ENCODE measurements at regions not wholly inside any gene's neighbourhood (a gene's known extent, or its start where the extent isn't known, plus 50 kb on each side); places are given as distances from the start of the nearest gene placed in this dataset.

DNA sequence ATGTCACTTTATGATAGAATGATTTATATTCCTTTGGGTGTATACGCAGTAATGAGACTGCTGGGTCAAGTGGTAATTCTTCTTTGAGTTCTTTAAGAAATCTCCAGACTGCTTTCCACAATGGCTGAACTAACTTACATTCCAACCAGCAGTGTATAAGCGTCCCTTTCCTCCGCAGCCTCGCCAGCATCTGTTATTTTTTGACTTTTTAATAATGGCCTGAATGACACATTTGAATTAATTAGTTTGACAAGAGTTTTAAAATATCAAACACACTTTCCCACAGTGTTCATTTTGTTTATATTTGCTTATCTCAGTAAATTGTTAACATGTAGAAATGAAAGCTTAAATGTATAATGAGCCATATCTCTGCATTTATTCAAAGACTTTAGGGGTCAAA lies 116.8 kb downstream of the TES start:
- no peak for TF ChIP-seq Cebpa-rat (IDR thresholded peaks at IDR 0.05)
- Histone ChIP-seq H3K9me3 (no peaks in the 10 kb centered on the region), H3K4me2 (no peak overlapping the region), H3K4me1 (no peaks in the 10 kb centered on the region), H3K4me3 (no peak overlapping the region), H3K36me3 (no peaks in the 10 kb centered on the region), H3K27me3 (no peaks in the 10 kb centered on the region), H3K27ac (no peak overlapping the region), H3K9ac (no peak overlapping the region), H4K20me1 (no peaks in the 10 kb centered on the region)

DNA sequence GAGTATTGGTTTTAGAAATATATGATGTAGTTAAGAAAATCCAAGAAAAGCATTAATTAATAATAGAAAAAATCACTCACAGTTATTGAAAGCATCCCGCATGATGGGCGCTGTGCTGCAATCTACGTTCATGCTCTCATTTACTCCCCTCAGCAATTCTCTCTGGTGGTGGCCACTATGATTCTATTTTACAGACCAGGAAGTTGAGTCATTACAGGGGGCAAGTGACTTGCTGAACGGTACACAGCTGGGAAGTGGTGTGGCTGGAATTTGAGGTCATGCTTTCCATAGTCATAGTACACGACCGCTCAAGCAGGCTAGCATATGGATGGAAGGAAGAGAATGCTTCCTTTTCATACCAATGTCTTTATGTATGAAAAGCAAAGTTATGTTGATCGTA lies 117.4 kb downstream of the TES start:
- no peaks in the 10 kb centered on the region for H3K9me3 ChIP-seq
- no peak overlapping the region for H3K4me2 ChIP-seq
- no peaks in the 10 kb centered on the region for H3K4me1 ChIP-seq
- no peak overlapping the region for H3K27ac ChIP-seq
- H3K27me3 ChIP-seq: no peaks in the 10 kb centered on the region
- no peak overlapping the region for H3K4me3 ChIP-seq
- no peak overlapping the region for H3K9ac ChIP-seq
- no peak for TF ChIP-seq Cebpa-rat (IDR thresholded peaks at IDR 0.05)
- no peaks in the 10 kb centered on the region for H3K36me3 ChIP-seq
- no peaks in the 10 kb centered on the region for H4K20me1 ChIP-seq

DNA sequence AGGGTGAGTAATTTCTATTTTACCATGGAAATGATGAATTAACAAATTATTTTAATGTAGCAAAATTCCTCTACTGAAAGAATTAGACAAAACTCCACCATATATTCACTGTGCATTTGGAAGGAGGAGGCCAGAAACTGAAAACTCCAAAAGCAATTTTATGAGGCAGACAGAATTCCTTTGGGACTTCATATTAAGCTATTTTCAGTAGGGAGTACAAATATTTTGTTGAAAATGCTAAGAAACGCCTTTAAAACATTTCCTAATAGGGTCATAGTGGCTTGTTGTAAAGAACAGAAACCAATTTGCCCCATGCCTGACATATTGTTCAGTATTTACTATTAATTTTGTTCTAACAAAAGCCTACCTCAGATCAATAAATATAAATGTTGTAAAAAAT lies 117.8 kb downstream of the TES start:
- Histone ChIP-seq H3K4me2 (no peak overlapping the region), H3K36me3 (no peaks in the 10 kb centered on the region), H3K27ac (no peak overlapping the region), H3K4me1 (no peaks in the 10 kb centered on the region), H3K4me3 (no peak overlapping the region), H3K9ac (no peak overlapping the region), H3K27me3 (no peaks in the 10 kb centered on the region), H4K20me1 (no peaks in the 10 kb centered on the region), H3K9me3 (no peaks in the 10 kb centered on the region)
- TF ChIP-seq Cebpa-rat (IDR thresholded peaks at IDR 0.05): no peak

DNA sequence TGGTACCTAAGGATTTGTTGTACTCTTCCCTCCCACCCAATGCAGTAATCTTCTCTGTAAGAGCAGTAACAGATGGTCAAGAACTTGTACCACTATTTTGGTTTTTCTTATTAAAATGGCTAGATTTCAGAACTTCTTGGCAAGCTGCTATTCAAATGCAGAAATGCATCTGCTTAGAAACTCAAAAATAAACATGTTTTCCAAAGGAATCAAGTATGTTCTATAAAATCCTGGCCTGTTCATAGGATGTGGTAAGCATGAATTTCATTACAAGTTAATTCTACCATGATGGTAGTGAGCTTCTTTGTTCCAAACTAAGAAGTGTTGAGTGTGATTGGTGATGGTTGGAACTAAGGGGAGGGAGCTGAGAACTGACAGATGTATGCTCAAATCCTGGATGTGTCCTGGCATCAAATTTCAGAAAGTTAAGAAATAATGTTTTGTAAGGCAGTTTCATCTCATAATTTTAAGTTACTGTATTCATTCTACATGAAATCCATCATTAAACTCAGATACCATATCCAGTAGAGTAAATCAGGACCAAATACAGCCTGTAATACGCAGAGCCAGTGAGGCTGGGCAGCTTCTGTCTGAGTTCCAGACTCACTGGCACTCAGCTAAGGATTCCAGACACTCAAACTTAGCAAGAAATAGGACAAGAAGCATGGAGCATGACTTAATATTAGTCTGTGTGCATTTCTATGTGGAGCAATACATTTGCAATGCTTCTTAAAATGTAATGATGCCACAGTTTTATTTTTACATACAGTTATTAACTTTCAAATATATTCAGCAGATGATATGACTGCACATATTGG lies 119.6 kb downstream of the TES start:
- H4K20me1 ChIP-seq: no peaks in the 10 kb centered on the region
- no peak overlapping the region for H3K9ac ChIP-seq
- no peak overlapping the region for H3K4me2 ChIP-seq
- no peak for TF ChIP-seq Cebpa-rat (IDR thresholded peaks at IDR 0.05)
- H3K36me3 ChIP-seq: no peaks in the 10 kb centered on the region
- no peak overlapping the region for H3K4me3 ChIP-seq
- no peaks in the 10 kb centered on the region for H3K9me3 ChIP-seq
- no peaks in the 10 kb centered on the region for H3K27me3 ChIP-seq
- no peak overlapping the region for H3K27ac ChIP-seq
- H3K4me1 ChIP-seq: no peaks in the 10 kb centered on the region

DNA sequence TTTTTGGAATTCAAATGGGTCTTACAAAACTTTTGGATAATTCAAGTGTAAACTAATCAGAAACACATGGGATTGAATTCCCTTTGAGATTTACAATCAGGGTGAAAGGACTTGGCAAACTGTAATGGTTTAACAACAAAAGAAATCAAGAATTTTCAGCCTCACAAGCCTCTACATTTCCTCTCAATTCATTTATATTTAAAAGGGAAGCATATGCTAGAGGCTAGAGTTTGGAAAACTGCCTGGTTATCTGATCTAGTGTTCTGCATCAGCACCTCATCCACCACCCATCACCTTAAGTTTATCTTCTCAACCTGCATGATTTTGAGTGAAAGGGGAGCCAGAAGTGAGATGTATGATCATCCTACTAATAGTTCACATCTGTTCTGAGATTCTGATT lies 120.7 kb downstream of the TES start:
- H3K4me1 ChIP-seq: no peaks in the 10 kb centered on the region
- no peaks in the 10 kb centered on the region for H4K20me1 ChIP-seq
- no peaks in the 10 kb centered on the region for H3K9me3 ChIP-seq
- no peak overlapping the region for H3K4me2 ChIP-seq
- TF ChIP-seq Cebpa-rat (IDR thresholded peaks at IDR 0.05): no peak
- no peak overlapping the region for H3K27ac ChIP-seq
- no peaks in the 10 kb centered on the region for H3K36me3 ChIP-seq
- no peak overlapping the region for H3K9ac ChIP-seq
- H3K27me3 ChIP-seq: no peaks in the 10 kb centered on the region
- no peak overlapping the region for H3K4me3 ChIP-seq

DNA sequence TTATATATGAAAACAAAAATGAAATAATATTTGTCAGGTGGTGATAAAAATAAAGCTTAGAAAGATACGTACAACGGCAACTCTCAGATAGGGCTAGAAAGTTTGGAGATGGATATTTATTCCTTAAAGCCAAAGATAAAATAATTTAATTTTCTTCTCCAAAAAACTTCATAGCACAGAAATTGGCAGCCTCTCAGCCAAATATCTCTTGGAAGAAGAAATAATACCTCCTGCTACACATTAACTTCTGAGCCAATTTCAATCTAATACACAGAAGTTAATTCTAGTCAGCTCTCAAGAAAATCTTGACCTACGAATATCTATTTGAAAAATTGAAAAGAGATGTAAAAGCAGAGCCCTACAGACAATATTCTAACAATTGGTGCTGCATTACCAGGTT lies 122.4 kb downstream of the TES start:
- H4K20me1 ChIP-seq: no peaks in the 10 kb centered on the region
- H3K9me3 ChIP-seq: no peaks in the 10 kb centered on the region
- H3K36me3 ChIP-seq: no peaks in the 10 kb centered on the region
- TF ChIP-seq Cebpa-rat (IDR thresholded peaks at IDR 0.05): no peak
- H3K4me2 ChIP-seq: no peak overlapping the region
- no peak overlapping the region for H3K27ac ChIP-seq
- H3K27me3 ChIP-seq: no peaks in the 10 kb centered on the region
- no peak overlapping the region for H3K9ac ChIP-seq
- H3K4me1 ChIP-seq: no peaks in the 10 kb centered on the region
- H3K4me3 ChIP-seq: no peak overlapping the region

DNA sequence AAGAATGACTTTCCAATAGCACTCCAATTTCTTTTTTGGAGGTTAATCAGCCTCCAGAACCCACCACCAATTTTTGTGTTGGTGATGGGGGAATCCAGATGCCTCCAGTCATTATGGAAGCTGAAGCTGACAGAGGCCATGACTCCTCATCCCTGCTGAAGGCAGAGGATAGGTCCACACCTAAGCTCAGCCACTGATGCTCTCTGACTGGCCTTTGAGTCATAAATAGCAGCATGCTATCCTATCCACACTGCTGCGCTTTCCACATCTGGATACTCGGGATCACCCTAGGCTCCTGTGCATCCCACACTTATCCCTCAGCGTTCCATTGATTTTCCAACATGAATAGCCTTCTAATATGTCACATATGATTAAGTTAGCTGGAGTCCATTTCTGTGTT lies 124.2 kb downstream of the TES start:
- no peak for TF ChIP-seq Cebpa-rat (IDR thresholded peaks at IDR 0.05)

DNA sequence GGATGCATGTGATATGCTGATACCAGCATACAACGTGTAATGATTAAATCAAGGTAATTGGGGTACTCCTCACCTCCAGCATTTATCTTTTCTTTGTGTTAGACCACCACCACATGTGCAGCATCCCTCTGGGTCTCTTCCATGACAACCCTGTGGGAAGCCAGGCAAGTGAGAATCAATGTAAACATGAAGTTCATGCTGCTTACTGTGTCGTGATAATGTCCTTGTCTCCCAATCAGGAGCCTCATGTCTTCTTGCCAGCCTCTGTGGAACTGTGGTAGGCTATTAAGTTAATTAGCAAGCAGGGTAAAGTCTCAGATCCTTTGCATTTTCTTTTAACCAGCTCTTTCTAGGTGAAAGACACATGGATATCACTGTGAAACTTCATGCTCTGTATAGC lies 126.7 kb downstream of the TES start:
- Histone ChIP-seq H3K36me3 (no peaks in the 10 kb centered on the region), H3K27me3 (no peaks in the 10 kb centered on the region), H3K27ac (no peak overlapping the region), H4K20me1 (no peaks in the 10 kb centered on the region), H3K9me3 (no peaks in the 10 kb centered on the region), H3K9ac (no peak overlapping the region), H3K4me3 (no peak overlapping the region), H3K4me1 (peaks cover 12% of the 10 kb centered on the region), H3K4me2 (no peak overlapping the region)
- no peak for TF ChIP-seq Cebpa-rat (IDR thresholded peaks at IDR 0.05)

More for the DNA sequence above, 124.2 kb downstream of the TES start:
- H3K9ac ChIP-seq: no peak overlapping the region
- no peak overlapping the region for H3K4me2 ChIP-seq
- no peak overlapping the region for H3K27ac ChIP-seq
- H3K36me3 ChIP-seq: no peaks in the 10 kb centered on the region
- H3K4me3 ChIP-seq: no peak overlapping the region
- no peaks in the 10 kb centered on the region for H3K9me3 ChIP-seq
- no peaks in the 10 kb centered on the region for H3K27me3 ChIP-seq
- no peaks in the 10 kb centered on the region for H4K20me1 ChIP-seq
- no peaks in the 10 kb centered on the region for H3K4me1 ChIP-seq

DNA sequence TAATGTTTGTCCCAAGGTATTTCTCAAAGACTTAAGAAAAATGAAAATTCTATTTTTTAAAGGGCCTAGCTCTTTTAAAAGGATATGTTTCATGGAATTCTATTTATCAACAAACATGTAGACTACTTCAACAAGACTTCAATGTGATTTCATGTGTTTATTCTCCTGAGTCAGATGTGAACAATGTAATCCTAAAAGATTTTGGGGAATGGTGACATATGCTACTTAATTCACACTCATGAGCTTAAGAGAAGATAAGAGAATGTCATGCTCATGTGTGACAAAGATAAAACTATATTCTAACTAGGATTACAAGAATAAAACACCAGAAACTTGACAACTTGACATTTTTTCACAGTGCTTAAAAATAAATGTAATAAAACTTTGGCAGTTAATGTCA lies 127.5 kb downstream of the TES start:
- H3K4me1 ChIP-seq: peaks cover 12% of the 10 kb centered on the region
- H3K36me3 ChIP-seq: no peaks in the 10 kb centered on the region
- H4K20me1 ChIP-seq: no peaks in the 10 kb centered on the region
- H3K27me3 ChIP-seq: no peaks in the 10 kb centered on the region
- H3K27ac ChIP-seq: no peak overlapping the region
- H3K9me3 ChIP-seq: no peaks in the 10 kb centered on the region
- no peak overlapping the region for H3K9ac ChIP-seq
- H3K4me3 ChIP-seq: no peak overlapping the region
- no peak for TF ChIP-seq Cebpa-rat (IDR thresholded peaks at IDR 0.05)
- no peak overlapping the region for H3K4me2 ChIP-seq

DNA sequence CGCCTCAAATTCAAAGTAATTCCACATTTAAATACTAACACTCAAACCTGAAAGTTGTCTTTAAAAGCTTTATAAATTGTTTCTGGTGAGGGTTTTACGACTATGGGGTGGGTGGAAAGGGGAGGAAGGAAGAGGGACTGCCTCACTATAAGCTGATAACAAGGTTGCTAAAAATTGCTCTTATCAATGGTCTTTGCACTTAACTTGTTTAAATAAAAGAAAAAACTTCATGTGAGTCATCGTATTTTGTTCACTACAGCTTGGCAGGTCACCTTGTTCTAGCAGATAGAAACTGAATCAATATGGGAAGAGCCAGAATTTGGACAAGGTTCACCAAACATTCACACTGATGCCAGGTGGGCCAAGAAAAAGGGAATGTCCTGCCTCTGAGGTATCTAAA lies 129.2 kb downstream of the TES start:
- TF ChIP-seq Cebpa-rat (IDR thresholded peaks at IDR 0.05): no peak
- Histone ChIP-seq H3K36me3 (no peaks in the 10 kb centered on the region), H3K4me2 (no peak overlapping the region), H3K4me3 (no peak overlapping the region), H4K20me1 (no peaks in the 10 kb centered on the region), H3K9me3 (no peaks in the 10 kb centered on the region), H3K4me1 (peaks cover 12% of the 10 kb centered on the region), H3K9ac (no peak overlapping the region), H3K27ac (no peak overlapping the region), H3K27me3 (no peaks in the 10 kb centered on the region)

Measured in BLaER1 (cell line).